B cell (primary cell): ENCODE measurements at regions not wholly inside any gene's neighbourhood (a gene's known extent, or its start where the extent isn't known, plus 50 kb on each side); places are given as distances from the start of the nearest gene placed in this dataset.

Experiments
- ATAC-seq: fragments of 200-7000 bp; cut with Tn5 transposase; one replicate; pipeline ENCODE4 v1.10.0; 2021; ENCODE audit warnings: low read depth, mild to moderate bottlenecking, moderate number of reproducible peaks, moderate library complexity
- CTCF ChIA-PET: fragments of 350-600 bp; sonication (Branson Sonifier 250); formaldehyde crosslinking; loops from one replicate; lab custom pipeline; 2021; ENCODE audit warnings: antibody characterized with exemption, inconsistent platforms; lab: Charles Lee
- POLR2A ChIA-PET: fragments of 350-600 bp; sonication (Branson Sonifier 250); formaldehyde crosslinking; loops from one replicate; lab custom pipeline; 2021; ENCODE audit warnings: antibody characterized with exemption; lab: Charles Lee
- DNase-seq: peaks from one replicate; pipeline ENCODE4 v3.0.0; 2013
- H2AFZ ChIP-seq: 2 replicates; pipeline ENCODE4 v1.6.1; 2012; ENCODE audit warnings: mild to moderate bottlenecking, low read depth, low read length; ENCODE audit not compliant: insufficient read depth, poor library complexity, severe bottlenecking
- H3K27ac ChIP-seq, 2 donors: 1 replicate in 1 of 2; 2 replicates in 1 of 2; pipeline ENCODE4 v1.5.1; 2012 to 2013; ENCODE audit warnings: low read length in 2 of 2, mild to moderate bottlenecking in 2 of 2, moderate library complexity in 1 of 2
- H3K27me3 ChIP-seq, 4 experiments: fragments of 200-600 bp in 1 of 4; sonication (generic) in 1 of 4; replicated peaks in 1 of 4; 1 replicate in 2 of 4; 2 replicates in 2 of 4; pipeline versions ENCODE4 v1.6.1 to v1.7.0; 2013 to 2016; ENCODE audit warnings: low read length in 3 of 4, mild to moderate bottlenecking in 2 of 4, mixed read lengths in 1 of 4, moderate library complexity in 1 of 4; ENCODE audit not compliant: insufficient read depth in 4 of 4, control insufficient read depth in 3 of 4; ENCODE audit errors: control extremely low read depth in 1 of 4
- H3K36me3 ChIP-seq, 2 experiments: replicated peaks in 1 of 2; 1 replicate in 1 of 2; 2 replicates in 1 of 2; pipeline versions ENCODE4 v1.6.1 to v1.7.1; 2013; ENCODE audit warnings: low read length in 1 of 2; ENCODE audit not compliant: insufficient read depth in 2 of 2, control insufficient read depth in 1 of 2; ENCODE audit errors: control extremely low read depth in 1 of 2, extremely low read depth in 1 of 2
- H3K4me1 ChIP-seq, 2 donors: fragments of 200-600 bp in 1 of 2; sonication (generic) in 1 of 2; 1 replicate in 1 of 2; 2 replicates in 1 of 2; pipeline versions ENCODE4 v1.5.1 to v1.6.1; 2013 to 2017; ENCODE audit warnings: low read length in 2 of 2; ENCODE audit not compliant: control insufficient read depth in 2 of 2, insufficient read depth in 2 of 2
- H3K4me2 ChIP-seq: replicated peaks from 2 replicates; pipeline ENCODE3; 2012; ENCODE audit warnings: mild to moderate bottlenecking, low read depth, low read length; ENCODE audit not compliant: poor library complexity, severe bottlenecking
- H3K4me3 ChIP-seq, 5 experiments: fragments of 200-600 bp in 1 of 5; sonication (generic) in 1 of 5; 1 replicate in 3 of 5; 2 replicates in 2 of 5; pipeline versions ENCODE4 v1.5.1 to v1.7.0; 2011 to 2016; ENCODE audit warnings: low read length in 4 of 5, mild to moderate bottlenecking in 4 of 5, low read depth in 2 of 5, control low read depth in 1 of 5, moderate library complexity in 1 of 5; ENCODE audit not compliant: insufficient read depth in 1 of 5; ENCODE audit errors: control extremely low read depth in 1 of 5, extremely low read depth in 1 of 5
- H3K79me2 ChIP-seq: fragments of 200-600 bp; sonication (generic); one replicate; pipeline ENCODE4 v1.6.0; 2016; ENCODE audit warnings: low read length; ENCODE audit not compliant: control insufficient read depth, insufficient read depth
- H3K9ac ChIP-seq: fragments of 200-600 bp; sonication (generic); 2 replicates; pipeline ENCODE4 v1.6.1; 2017; ENCODE audit warnings: mild to moderate bottlenecking, low read length, moderate library complexity
- H3K9me3 ChIP-seq, 3 donors: one replicate each; pipeline versions ENCODE4 v1.6.1 to v1.7.1; 2013; ENCODE audit warnings: low read length in 2 of 3; ENCODE audit not compliant: control insufficient read depth in 2 of 3, insufficient read depth in 1 of 3; ENCODE audit errors: control extremely low read depth in 1 of 3
- H4K20me1 ChIP-seq: 2 replicates; pipeline ENCODE4 v1.6.0; 2012; ENCODE audit warnings: mild to moderate bottlenecking, low read length; ENCODE audit not compliant: insufficient read depth, control insufficient read depth, poor library complexity, severe bottlenecking
- H3K27ac Mint-ChIP-seq: one replicate; pipeline ENCODE4 v1.8.0; 2021; ENCODE audit warnings: mixed read lengths
- H3K27me3 Mint-ChIP-seq: one replicate; pipeline ENCODE4 v1.8.0; 2021; ENCODE audit warnings: mixed read lengths
- H3K4me1 Mint-ChIP-seq: one replicate; pipeline ENCODE4 v1.8.0; 2021; ENCODE audit warnings: mixed read lengths
- H3K4me3 Mint-ChIP-seq: one replicate; pipeline ENCODE4 v1.8.0; 2021; ENCODE audit warnings: mixed read lengths
- H3K9me3 Mint-ChIP-seq: one replicate; pipeline ENCODE4 v1.8.0; 2022; ENCODE audit warnings: mixed read lengths; ENCODE audit not compliant: insufficient read depth
- CTCF ChIP-seq: fragments of 200-600 bp; IDR thresholded peaks from one replicate; pipeline ENCODE4 v1.8.0; 2022; ENCODE audit warnings: antibody characterized with exemption, mild to moderate bottlenecking
- EZH2 ChIP-seq: IDR thresholded peaks from 2 replicates; pipeline ENCODE4 v1.6.1; 2012; ENCODE audit warnings: borderline replicate concordance, low read depth, mild to moderate bottlenecking, moderate library complexity, low read length; ENCODE audit not compliant: insufficient read depth, poor library complexity, severe bottlenecking
- WGBS: methylation state at CpG from one replicate; pipeline ENCODE4 v1.1.5; 2013; ENCODE audit warnings: missing lambda C conversion rate; ENCODE audit not compliant: insufficient coverage; 5-methylcytosine and 5-hydroxymethylcytosine counted together
- intact Hi-C: fragments of 100-400 bp; cut with micrococcal nuclease; formaldehyde crosslinking; loops from one replicate; pipeline ENCODE4 v1.10.0; 2022

GRCh38 chr1:239812580-239812979 lies 279.1 kb upstream of the FMN2 start:
- intact Hi-C loops: no loop called here
- Histone ChIP-seq H3K36me3 (no peaks in the 10 kb centered on the region), H3K9ac (no peak overlapping the region), H3K4me1 (no peaks in the 10 kb centered on the region), H4K20me1 (no peaks in the 10 kb centered on the region), H3K79me2 (no peaks in the 10 kb centered on the region), H3K27me3 (no peaks in the 10 kb centered on the region), H3K9me3 (peaks cover 0 to 3% (median 0%) of the 10 kb centered on the region in 3 donors), H2AFZ (no peak overlapping the region), H3K4me3 (no peak overlapping the region), H3K4me2 (no peak overlapping the region), H3K27ac (no peak overlapping the region)
- Mint-ChIP-seq H3K9me3 (no peaks in the 10 kb centered on the region), H3K4me1 (no peaks in the 10 kb centered on the region), H3K4me3 (no peak overlapping the region), H3K27ac (no peak overlapping the region), H3K27me3 (no peaks in the 10 kb centered on the region)
- ChIA-PET CTCF (no interaction called here), POLR2A (no interaction called here)
- DNase-seq: no peak
- ATAC-seq: no peak
- 100% methylated on average over 1 of the region's 1 CpG for WGBS
- no peak for TF ChIP-seq CTCF
- no peak for TF ChIP-seq EZH2

- Histone ChIP-seq H3K27me3 (no peaks in the 10 kb centered on the region), H3K4me1 (no peaks in the 10 kb centered on the region), H3K9me3 (peaks cover 0 to 3% (median 0%) of the 10 kb centered on the region in 3 donors), H3K4me3 (no peak overlapping the region), H3K9ac (no peak overlapping the region), H3K4me2 (no peak overlapping the region), H3K79me2 (no peaks in the 10 kb centered on the region), H3K36me3 (no peaks in the 10 kb centered on the region), H2AFZ (no peak overlapping the region), H4K20me1 (no peaks in the 10 kb centered on the region), H3K27ac (no peak overlapping the region)
- H3K9me3 Mint-ChIP-seq: no peaks in the 10 kb centered on the region
- CTCF ChIA-PET: no interaction called here
- WGBS: 100% methylated on average over 2 of the region's 8 CpGs
- DNase-seq (no peak), ATAC-seq (no peak)
- intact Hi-C loops: no loop called here
- no peaks in the 10 kb centered on the region for H3K4me1 Mint-ChIP-seq
- no peak overlapping the region for H3K27ac Mint-ChIP-seq
- TF ChIP-seq EZH2: no peak
- no peak for TF ChIP-seq CTCF
- POLR2A ChIA-PET: no interaction called here
- H3K4me3 Mint-ChIP-seq: no peak overlapping the region
- no peaks in the 10 kb centered on the region for H3K27me3 Mint-ChIP-seq
These were observed 277.3 kb upstream of the FMN2 start for GRCh38 chr1:239814306-239814881.
